ENCODE measurements at regions not wholly inside any gene's neighbourhood (a gene's known extent, or its start where the extent isn't known, plus 50 kb on each side); places are given as distances from the start of the nearest gene placed in this dataset.
"Not testable (repeated sequence)": the region's sequence is repeated elsewhere in the genome, so short reads cannot be mapped to it uniquely, and the experiment has no call there.

DNA sequence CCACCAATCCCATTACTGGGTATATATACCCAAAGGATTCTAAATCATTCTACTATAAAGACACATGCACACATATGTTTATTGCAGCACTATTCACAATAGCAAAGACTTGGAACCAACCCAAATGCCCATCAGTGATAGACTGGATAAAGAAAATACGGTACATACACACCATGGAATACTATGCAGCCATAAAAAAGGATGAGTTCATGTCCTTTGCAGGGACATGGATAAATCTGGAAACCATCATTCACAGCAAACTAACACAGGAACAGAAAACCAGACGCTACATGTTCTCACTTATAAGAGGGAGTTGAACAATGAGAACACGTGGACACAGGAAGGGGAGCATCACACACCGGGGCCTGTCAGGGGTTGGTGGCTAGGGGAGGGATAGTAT is 154.3 kb downstream of the TPBG start:
- TF ChIP-seq EZH2 (IDR thresholded peaks at IDR 0.05; ENCODE audit: borderline replicate concordance, low read length), result not testable (repeated sequence)
- TF ChIP-seq, protein P1, sequence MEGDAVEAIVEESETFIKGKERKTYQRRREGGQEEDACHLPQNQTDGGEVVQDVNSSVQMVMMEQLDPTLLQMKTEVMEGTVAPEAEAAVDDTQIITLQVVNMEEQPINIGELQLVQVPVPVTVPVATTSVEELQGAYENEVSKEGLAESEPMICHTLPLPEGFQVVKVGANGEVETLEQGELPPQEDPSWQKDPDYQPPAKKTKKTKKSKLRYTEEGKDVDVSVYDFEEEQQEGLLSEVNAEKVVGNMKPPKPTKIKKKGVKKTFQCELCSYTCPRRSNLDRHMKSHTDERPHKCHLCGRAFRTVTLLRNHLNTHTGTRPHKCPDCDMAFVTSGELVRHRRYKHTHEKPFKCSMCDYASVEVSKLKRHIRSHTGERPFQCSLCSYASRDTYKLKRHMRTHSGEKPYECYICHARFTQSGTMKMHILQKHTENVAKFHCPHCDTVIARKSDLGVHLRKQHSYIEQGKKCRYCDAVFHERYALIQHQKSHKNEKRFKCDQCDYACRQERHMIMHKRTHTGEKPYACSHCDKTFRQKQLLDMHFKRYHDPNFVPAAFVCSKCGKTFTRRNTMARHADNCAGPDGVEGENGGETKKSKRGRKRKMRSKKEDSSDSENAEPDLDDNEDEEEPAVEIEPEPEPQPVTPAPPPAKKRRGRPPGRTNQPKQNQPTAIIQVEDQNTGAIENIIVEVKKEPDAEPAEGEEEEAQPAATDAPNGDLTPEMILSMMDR (conservative IDR thresholded peaks at IDR 0.05 in 1 of 2, IDR thresholded peaks at IDR 0.05 in 1 of 2; ENCODE audit: extremely low read depth in 1 of 2, insufficient read depth in 1 of 2, low read depth in 1 of 2, low read length in 2 of 2), result not testable (repeated sequence)
